B cell (primary cell): ENCODE measurements at regions not wholly inside any gene's neighbourhood (a gene's known extent, or its start where the extent isn't known, plus 50 kb on each side); places are given as distances from the start of the nearest gene placed in this dataset.

Experiments used
- EZH2 ChIP-seq: IDR thresholded peaks from 2 replicates; pipeline ENCODE4 v1.6.1; 2012; ENCODE audit warnings: borderline replicate concordance, low read depth, mild to moderate bottlenecking, moderate library complexity, low read length; ENCODE audit not compliant: insufficient read depth, poor library complexity, severe bottlenecking
- TF ChIP-seq, protein P1 (sequence below): fragments of 200-600 bp; IDR thresholded peaks from one replicate; pipeline ENCODE4 v1.8.0; 2022; ENCODE audit warnings: antibody characterized with exemption, mild to moderate bottlenecking

GRCh38 chr13:90427322-90428272 lies 919.9 kb upstream of the MIR17HG start:
- TF ChIP-seq, protein P1, sequence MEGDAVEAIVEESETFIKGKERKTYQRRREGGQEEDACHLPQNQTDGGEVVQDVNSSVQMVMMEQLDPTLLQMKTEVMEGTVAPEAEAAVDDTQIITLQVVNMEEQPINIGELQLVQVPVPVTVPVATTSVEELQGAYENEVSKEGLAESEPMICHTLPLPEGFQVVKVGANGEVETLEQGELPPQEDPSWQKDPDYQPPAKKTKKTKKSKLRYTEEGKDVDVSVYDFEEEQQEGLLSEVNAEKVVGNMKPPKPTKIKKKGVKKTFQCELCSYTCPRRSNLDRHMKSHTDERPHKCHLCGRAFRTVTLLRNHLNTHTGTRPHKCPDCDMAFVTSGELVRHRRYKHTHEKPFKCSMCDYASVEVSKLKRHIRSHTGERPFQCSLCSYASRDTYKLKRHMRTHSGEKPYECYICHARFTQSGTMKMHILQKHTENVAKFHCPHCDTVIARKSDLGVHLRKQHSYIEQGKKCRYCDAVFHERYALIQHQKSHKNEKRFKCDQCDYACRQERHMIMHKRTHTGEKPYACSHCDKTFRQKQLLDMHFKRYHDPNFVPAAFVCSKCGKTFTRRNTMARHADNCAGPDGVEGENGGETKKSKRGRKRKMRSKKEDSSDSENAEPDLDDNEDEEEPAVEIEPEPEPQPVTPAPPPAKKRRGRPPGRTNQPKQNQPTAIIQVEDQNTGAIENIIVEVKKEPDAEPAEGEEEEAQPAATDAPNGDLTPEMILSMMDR: no peak
- TF ChIP-seq EZH2: no peak
